SK-N-SH (cell line): ENCODE measurements at regions not wholly inside any gene's neighbourhood (a gene's known extent, or its start where the extent isn't known, plus 50 kb on each side); places are given as distances from the start of the nearest gene placed in this dataset.
A peak's percentile ranks its signal among the peaks of the same experiment; 100 is the strongest.

Source experiments
- CTCF ChIA-PET: fragments of 300-600, 350-600 bp; formaldehyde crosslinking; extraction: SDS; loops from one replicate; lab custom pipeline; 2021; lab: Yijun Ruan, JAX
- POLR2A ChIA-PET: fragments of 350-600 bp; sonication (Branson Sonifier 250); formaldehyde crosslinking; extraction: SDS; loops from one replicate; lab custom pipeline; 2020; ENCODE audit warnings: antibody characterized with exemption, inconsistent platforms; lab: Yijun Ruan, JAX
- DNase-seq: peaks from one replicate; pipeline ENCODE4 v3.0.0; 2012
- H2AFZ ChIP-seq: fragments of 200-600 bp; sonication (generic); 2 replicates; pipeline ENCODE4 v1.8.1; 2016; ENCODE audit warnings: antibody characterized with exemption, mild to moderate bottlenecking, low read depth
- H3F3A ChIP-seq: fragments of 200-600 bp; sonication (generic); replicated peaks from 2 replicates; pipeline ENCODE3; 2016; ENCODE audit warnings: antibody characterized with exemption, mild to moderate bottlenecking; ENCODE audit not compliant: insufficient read depth
- H3K27ac ChIP-seq, 2 experiments: fragments of 200-500 bp in 1 of 2; fragments of 200-600 bp in 1 of 2; sonication (Bioruptor generic) in 1 of 2; sonication (generic), shearing (Covaris generic) in 1 of 2; 2 replicates each; pipeline versions ENCODE4 v1.5.1 to v1.6.1; 2014 to 2016; ENCODE audit warnings: low read depth in 2 of 2, inconsistent platforms in 1 of 2, low read length in 1 of 2, mild to moderate bottlenecking in 1 of 2, mixed read lengths in 1 of 2
- H3K27me3 ChIP-seq: fragments of 200-600 bp; sonication (generic), shearing (Covaris generic); 2 replicates; pipeline ENCODE4 v1.6.1; 2016; ENCODE audit warnings: mixed run types; ENCODE audit not compliant: insufficient read depth
- H3K36me3 ChIP-seq, 2 experiments: fragments of 200-500 bp in 1 of 2; fragments of 200-600 bp in 1 of 2; sonication (Bioruptor generic) in 1 of 2; sonication (generic) in 1 of 2; replicated peaks in 1 of 2; 2 replicates each; pipeline versions ENCODE3 to v1.5.1; 2014 to 2016; ENCODE audit warnings: low read length in 1 of 2, mild to moderate bottlenecking in 1 of 2; ENCODE audit not compliant: insufficient read depth in 2 of 2, control insufficient read depth in 1 of 2
- H3K4me1 ChIP-seq, 2 experiments: fragments of 200-500 bp in 1 of 2; fragments of 200-600 bp in 1 of 2; sonication (Bioruptor generic) in 1 of 2; sonication (generic), shearing (Covaris generic) in 1 of 2; 2 replicates each; pipeline versions ENCODE4 v1.5.1 to v1.6.1; 2014 to 2016; ENCODE audit warnings: low read depth in 1 of 2, low read length in 1 of 2, mixed run types in 1 of 2; ENCODE audit not compliant: insufficient read depth in 2 of 2, control insufficient read depth in 1 of 2
- H3K4me2 ChIP-seq: fragments of 200-600 bp; sonication (generic), shearing (Covaris generic); 2 replicates; pipeline ENCODE4 v1.6.1; 2017; ENCODE audit warnings: mixed run types
- H3K4me3 ChIP-seq, 2 experiments: fragments of 200-500 bp in 1 of 2; fragments of 200-600 bp in 1 of 2; sonication (Bioruptor generic) in 1 of 2; sonication (generic), shearing (Covaris generic) in 1 of 2; 2 replicates each; pipeline versions ENCODE4 v1.5.1 to v1.8.1; 2014 to 2016; ENCODE audit warnings: low read depth in 2 of 2, inconsistent platforms in 1 of 2, low read length in 1 of 2, mild to moderate bottlenecking in 1 of 2, mixed read lengths in 1 of 2, moderate library complexity in 1 of 2
- H3K79me2 ChIP-seq: fragments of 200-600 bp; sonication (generic); 2 replicates; pipeline ENCODE4 v1.8.1; 2017; ENCODE audit warnings: mild to moderate bottlenecking; ENCODE audit not compliant: insufficient read depth
- H3K9ac ChIP-seq: fragments of 200-600 bp; sonication (generic); 2 replicates; pipeline ENCODE4 v1.6.1; 2017; ENCODE audit warnings: mixed run types
- H3K9me2 ChIP-seq: fragments of 200-600 bp; sonication (generic); 2 replicates; pipeline ENCODE4 v1.6.1; 2017; ENCODE audit warnings: mixed run types
- H3K9me3 ChIP-seq: fragments of 200-600 bp; sonication (generic); 2 replicates; pipeline ENCODE4 v1.6.1; 2017; ENCODE audit warnings: mixed run types, mild to moderate bottlenecking, moderate library complexity
- H4K20me1 ChIP-seq: fragments of 200-600 bp; sonication (generic); 2 replicates; pipeline ENCODE4 v1.6.1; 2017; ENCODE audit warnings: mild to moderate bottlenecking, mixed run types; ENCODE audit not compliant: insufficient read depth
- CHD2 ChIP-seq: fragments of 150-350 bp; IDR thresholded peaks from 2 replicates; pipeline ENCODE4 v1.6.1; 2018; ENCODE audit warnings: low read length; ENCODE audit not compliant: partially characterized antibody
- ELF1 ChIP-seq: IDR thresholded peaks from 2 replicates; pipeline ENCODE4 v1.4.0; 2012
- FOXJ3 ChIP-seq: sonication (generic); formaldehyde crosslinking; IDR thresholded peaks from 2 replicates; pipeline ENCODE4 v1.5.1; 2020; ENCODE audit warnings: mild to moderate bottlenecking, missing genetic modification reagents
- GABPA ChIP-seq: IDR thresholded peaks from 2 replicates; pipeline ENCODE4 v1.4.0; 2012; ENCODE audit warnings: low read depth, mild to moderate bottlenecking
- GATA2 ChIP-seq: sonication (generic); formaldehyde crosslinking; IDR thresholded peaks from 2 replicates; pipeline ENCODE4 v1.5.0; 2020; ENCODE audit warnings: mild to moderate bottlenecking, missing genetic modification reagents
- JUND ChIP-seq: IDR thresholded peaks from 2 replicates; pipeline ENCODE4 v1.4.0; 2012
- MEF2A ChIP-seq: IDR thresholded peaks from 2 replicates; pipeline ENCODE4 v1.4.0; 2012; ENCODE audit warnings: low read depth, borderline replicate concordance
- MXI1 ChIP-seq: IDR thresholded peaks from 2 replicates; pipeline ENCODE4 v1.6.1; 2012; ENCODE audit warnings: mild to moderate bottlenecking, low read depth, low read length, improper control_type of control experiment
- NFIC ChIP-seq: IDR thresholded peaks from 2 replicates; pipeline ENCODE4 v1.4.0; 2012; ENCODE audit warnings: borderline replicate concordance
- NRF1 ChIP-seq: IDR thresholded peaks from 2 replicates; pipeline ENCODE4 v1.6.1; 2012; ENCODE audit warnings: low read depth, mild to moderate bottlenecking, low read length
- POLR2AphosphoS5 ChIP-seq: IDR thresholded peaks from 2 replicates; pipeline ENCODE4 v1.6.1; 2012; ENCODE audit warnings: low read depth, low read length
- RCOR1 ChIP-seq: fragments of 150-350 bp; IDR thresholded peaks from 2 replicates; pipeline ENCODE4 v1.6.1; 2017; ENCODE audit warnings: antibody characterized with exemption, low read length
- SIN3A ChIP-seq: IDR thresholded peaks from 2 replicates; pipeline ENCODE4 v1.6.1; 2012; ENCODE audit warnings: low read depth, mild to moderate bottlenecking, low read length, moderate library complexity, borderline replicate concordance
- SMC3 ChIP-seq: IDR thresholded peaks from 2 replicates; pipeline ENCODE4 v1.6.1; 2012; ENCODE audit warnings: low read depth, low read length, improper control_type of control experiment
- TCF12 ChIP-seq: IDR thresholded peaks from 2 replicates; pipeline ENCODE4 v1.4.0; 2012
- TEAD4 ChIP-seq: IDR thresholded peaks from 2 replicates; pipeline ENCODE4 v1.4.0; 2012; ENCODE audit warnings: mild to moderate bottlenecking, borderline replicate concordance; ENCODE audit not compliant: insufficient read depth
- YY1 ChIP-seq: IDR thresholded peaks from 2 replicates; pipeline ENCODE4 v1.4.0; 2012; ENCODE audit warnings: low read depth, mild to moderate bottlenecking
- WGBS: methylation state at CpG from one replicate; pipeline ENCODE4 v1.1.6; 2017; ENCODE audit warnings: low lambda C conversion rate; 5-methylcytosine and 5-hydroxymethylcytosine counted together
- TF ChIP-seq, protein P1 (sequence below): IDR thresholded peaks from 2 replicates; pipeline ENCODE4 v1.4.0; 2012; ENCODE audit warnings: low read depth
- TF ChIP-seq, protein P2 (sequence below): IDR thresholded peaks from 2 replicates; pipeline ENCODE4 v1.4.0; 2012; ENCODE audit warnings: low read depth, borderline replicate concordance
- TF ChIP-seq, protein P3 (sequence below): IDR thresholded peaks from 2 replicates; pipeline ENCODE4 v1.4.0; 2012; ENCODE audit warnings: low read depth, borderline replicate concordance
- TF ChIP-seq, protein P4 (sequence below): fragments of 150-350 bp; IDR thresholded peaks from 2 replicates; pipeline ENCODE4 v1.6.1; 2017; ENCODE audit warnings: antibody characterized with exemption, low read length, low read depth, borderline replicate concordance
- TF ChIP-seq, protein P5 (sequence below): fragments of 150-350 bp; IDR thresholded peaks from 2 replicates; pipeline ENCODE4 v1.6.1; 2016; ENCODE audit warnings: mild to moderate bottlenecking, low read depth, low read length

DNA sequence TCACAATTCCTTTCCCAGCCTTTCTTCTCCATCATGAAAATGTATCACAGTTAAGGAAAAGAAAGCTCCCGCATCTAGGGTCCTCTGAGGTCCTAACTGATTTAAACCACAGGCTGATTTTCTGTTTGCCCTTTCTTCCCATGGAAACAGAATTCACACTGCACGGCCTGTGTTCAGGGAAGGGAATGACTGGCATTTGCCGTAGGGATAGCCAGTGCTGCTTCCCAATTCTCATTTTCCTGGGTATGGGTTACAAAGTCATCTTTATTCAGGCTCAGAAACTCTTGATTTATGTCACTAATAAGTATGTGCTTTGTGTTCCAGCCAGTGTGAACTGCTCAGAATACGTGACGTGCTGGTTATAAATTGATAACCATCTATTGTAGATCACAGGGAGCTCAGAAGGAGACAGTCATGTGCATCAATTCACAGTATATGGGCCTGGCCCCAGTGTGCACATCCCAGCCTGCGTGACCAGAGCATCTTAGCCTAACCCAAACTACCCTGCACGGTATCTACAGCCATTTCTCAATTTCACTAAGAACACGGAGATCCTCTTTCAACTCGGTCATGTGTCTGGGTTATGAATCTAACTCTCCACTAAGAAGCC lies 163.3 kb downstream of the LRRC30 start:
- peaks cover 0 to 26% of the 10 kb centered on the region in 2 experiments; a peak in 2 of 4 replicates for H3K4me1 ChIP-seq
- H3K27me3 ChIP-seq, result no peaks in the 10 kb centered on the region
- peak overlapping the region in 1 of 2 experiments; percentile 81; a peak in 2 of 4 replicates for H3K27ac ChIP-seq
- ChIA-PET POLR2A (no interaction called here), CTCF (interaction anchor here (0.6 to 0.9 kb wide), 2 partner anchors 122 to 158 kb away, joined by 3 to 4 read pairs; no protein-coding TSS in a partner anchor)
- no peak overlapping the region for H2AFZ ChIP-seq
- H3K9me2 ChIP-seq, result no peaks in the 10 kb centered on the region
- no peaks in the 10 kb centered on the region for H3F3A ChIP-seq
- no peaks in the 10 kb centered on the region for H3K79me2 ChIP-seq
- no peaks in the 10 kb centered on the region for H3K9me3 ChIP-seq
- H3K9ac ChIP-seq, result no peak overlapping the region
- no peak for DNase-seq
- no peak overlapping the region for H3K4me3 ChIP-seq
- WGBS, result 44% methylated on average over 9 of the region's 9 CpGs
- H4K20me1 ChIP-seq, result no peaks in the 10 kb centered on the region
- no peaks in the 10 kb centered on the region for H3K36me3 ChIP-seq
- H3K4me2 ChIP-seq, result no peak overlapping the region
- TF ChIP-seq, protein P1, sequence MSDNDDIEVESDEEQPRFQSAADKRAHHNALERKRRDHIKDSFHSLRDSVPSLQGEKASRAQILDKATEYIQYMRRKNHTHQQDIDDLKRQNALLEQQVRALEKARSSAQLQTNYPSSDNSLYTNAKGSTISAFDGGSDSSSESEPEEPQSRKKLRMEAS, result no peak
- no peak for TF ChIP-seq MXI1
- no peak for TF ChIP-seq CHD2
- TF ChIP-seq MEF2A, result no peak
- no peak for TF ChIP-seq TEAD4
- no peak for TF ChIP-seq POLR2AphosphoS5
- no peak for TF ChIP-seq FOXJ3
- TF ChIP-seq, protein P2, sequence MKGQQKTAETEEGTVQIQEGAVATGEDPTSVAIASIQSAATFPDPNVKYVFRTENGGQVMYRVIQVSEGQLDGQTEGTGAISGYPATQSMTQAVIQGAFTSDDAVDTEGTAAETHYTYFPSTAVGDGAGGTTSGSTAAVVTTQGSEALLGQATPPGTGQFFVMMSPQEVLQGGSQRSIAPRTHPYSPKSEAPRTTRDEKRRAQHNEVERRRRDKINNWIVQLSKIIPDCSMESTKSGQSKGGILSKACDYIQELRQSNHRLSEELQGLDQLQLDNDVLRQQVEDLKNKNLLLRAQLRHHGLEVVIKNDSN, result no peak
- no peak for TF ChIP-seq SMC3

DNA sequence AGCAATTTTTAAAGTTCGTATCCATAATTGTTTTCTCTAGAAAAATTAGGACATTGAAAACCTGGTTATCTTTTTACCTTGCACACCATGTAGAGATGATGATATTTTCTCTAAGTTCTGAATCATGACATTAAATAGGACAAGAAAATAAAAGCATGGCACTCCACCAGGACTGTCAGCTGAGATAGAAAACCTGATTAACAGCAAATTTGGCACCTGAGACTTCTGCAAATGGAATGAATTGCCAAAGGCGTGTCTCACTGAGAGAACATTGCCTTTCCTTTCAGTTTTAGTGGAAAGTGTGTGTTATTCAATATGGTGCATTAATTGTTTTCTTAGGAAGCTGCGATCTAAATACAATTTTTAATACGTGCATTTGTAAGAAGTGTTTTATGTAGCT lies 164.7 kb downstream of the LRRC30 start:
- no peak for DNase-seq
- Histone ChIP-seq H2AFZ (no peak overlapping the region), H3K27ac (peak overlapping the region in 1 of 2 experiments; percentile 81; a peak in 2 of 4 replicates), H3K4me1 (peaks cover 0 to 26% of the 10 kb centered on the region in 2 experiments; a peak in 2 of 4 replicates), H3K9me2 (no peaks in the 10 kb centered on the region), H3K4me3 (no peak overlapping the region), H3K79me2 (no peaks in the 10 kb centered on the region), H3K27me3 (no peaks in the 10 kb centered on the region), H3K36me3 (no peaks in the 10 kb centered on the region), H3K9ac (no peak overlapping the region), H3K9me3 (no peaks in the 10 kb centered on the region), H3F3A (no peaks in the 10 kb centered on the region), H4K20me1 (no peaks in the 10 kb centered on the region), H3K4me2 (no peak overlapping the region)
- ChIA-PET CTCF (interaction anchor here (1.2 to 1.5 kb wide), 3 partner anchors 123 to 463 kb away, joined by 3 to 5 read pairs (median 5); partner anchors contain the start of gene PTPRM), POLR2A (no interaction called here)
- WGBS, result 12% methylated on average over 4 of the region's 4 CpGs
- TF ChIP-seq, protein P1, result no peak
- TF ChIP-seq YY1, result no peak
- no peak for TF ChIP-seq GABPA
- TF ChIP-seq, protein P3, sequence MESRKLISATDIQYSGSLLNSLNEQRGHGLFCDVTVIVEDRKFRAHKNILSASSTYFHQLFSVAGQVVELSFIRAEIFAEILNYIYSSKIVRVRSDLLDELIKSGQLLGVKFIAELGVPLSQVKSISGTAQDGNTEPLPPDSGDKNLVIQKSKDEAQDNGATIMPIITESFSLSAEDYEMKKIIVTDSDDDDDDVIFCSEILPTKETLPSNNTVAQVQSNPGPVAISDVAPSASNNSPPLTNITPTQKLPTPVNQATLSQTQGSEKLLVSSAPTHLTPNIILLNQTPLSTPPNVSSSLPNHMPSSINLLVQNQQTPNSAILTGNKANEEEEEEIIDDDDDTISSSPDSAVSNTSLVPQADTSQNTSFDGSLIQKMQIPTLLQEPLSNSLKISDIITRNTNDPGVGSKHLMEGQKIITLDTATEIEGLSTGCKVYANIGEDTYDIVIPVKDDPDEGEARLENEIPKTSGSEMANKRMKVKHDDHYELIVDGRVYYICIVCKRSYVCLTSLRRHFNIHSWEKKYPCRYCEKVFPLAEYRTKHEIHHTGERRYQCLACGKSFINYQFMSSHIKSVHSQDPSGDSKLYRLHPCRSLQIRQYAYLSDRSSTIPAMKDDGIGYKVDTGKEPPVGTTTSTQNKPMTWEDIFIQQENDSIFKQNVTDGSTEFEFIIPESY, result no peak
- TF ChIP-seq TCF12, result no peak
- TF ChIP-seq SMC3, result no peak
- no peak for TF ChIP-seq SIN3A
- TF ChIP-seq JUND, result no peak
- TF ChIP-seq, protein P4, sequence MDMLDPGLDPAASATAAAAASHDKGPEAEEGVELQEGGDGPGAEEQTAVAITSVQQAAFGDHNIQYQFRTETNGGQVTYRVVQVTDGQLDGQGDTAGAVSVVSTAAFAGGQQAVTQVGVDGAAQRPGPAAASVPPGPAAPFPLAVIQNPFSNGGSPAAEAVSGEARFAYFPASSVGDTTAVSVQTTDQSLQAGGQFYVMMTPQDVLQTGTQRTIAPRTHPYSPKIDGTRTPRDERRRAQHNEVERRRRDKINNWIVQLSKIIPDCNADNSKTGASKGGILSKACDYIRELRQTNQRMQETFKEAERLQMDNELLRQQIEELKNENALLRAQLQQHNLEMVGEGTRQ, result no peak
- TF ChIP-seq, protein P5, sequence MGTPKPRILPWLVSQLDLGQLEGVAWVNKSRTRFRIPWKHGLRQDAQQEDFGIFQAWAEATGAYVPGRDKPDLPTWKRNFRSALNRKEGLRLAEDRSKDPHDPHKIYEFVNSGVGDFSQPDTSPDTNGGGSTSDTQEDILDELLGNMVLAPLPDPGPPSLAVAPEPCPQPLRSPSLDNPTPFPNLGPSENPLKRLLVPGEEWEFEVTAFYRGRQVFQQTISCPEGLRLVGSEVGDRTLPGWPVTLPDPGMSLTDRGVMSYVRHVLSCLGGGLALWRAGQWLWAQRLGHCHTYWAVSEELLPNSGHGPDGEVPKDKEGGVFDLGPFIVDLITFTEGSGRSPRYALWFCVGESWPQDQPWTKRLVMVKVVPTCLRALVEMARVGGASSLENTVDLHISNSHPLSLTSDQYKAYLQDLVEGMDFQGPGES, result no peak
- TF ChIP-seq RCOR1, result peak; percentile 46; the same call in 1 of the 2 replicates
- no peak for TF ChIP-seq ELF1
- peak; percentile 73 for TF ChIP-seq GATA2
- no peak for TF ChIP-seq POLR2AphosphoS5
- TF ChIP-seq MEF2A, result no peak
- TF ChIP-seq NRF1, result no peak
- no peak for TF ChIP-seq NFIC
